BE2C (cell line): ENCODE measurements at regions not wholly inside any gene's neighbourhood (a gene's known extent, or its start where the extent isn't known, plus 50 kb on each side); places are given as distances from the start of the nearest gene placed in this dataset.
"Not testable (repeated sequence)": the region's sequence is repeated elsewhere in the genome, so short reads cannot be mapped to it uniquely, and the experiment has no call there.

ENCODE experiments used
- DNase-seq: peaks from one replicate; pipeline ENCODE4 v3.0.0-alpha.2; 2020
- H3K27me3 ChIP-seq: fragments of 250-450 bp; sonication (Bioruptor Pico); 2 replicates; pipeline ENCODE4 v1.5.1; 2020; ENCODE audit warnings: mild to moderate bottlenecking
- H3K36me3 ChIP-seq: fragments of 250-450 bp; sonication (Bioruptor Pico); 2 replicates; pipeline ENCODE4 v1.5.1; 2020; ENCODE audit warnings: mild to moderate bottlenecking
- H3K4me1 ChIP-seq: fragments of 250-450 bp; sonication (Bioruptor Pico); 2 replicates; pipeline ENCODE4 v1.5.1; 2020
- H3K4me3 ChIP-seq: 2 replicates; pipeline ENCODE4 v1.5.1; 2011; ENCODE audit warnings: low read depth, low read length
- H3K9me3 ChIP-seq: fragments of 250-450 bp; sonication (Bioruptor Pico); 2 replicates; pipeline ENCODE4 v1.5.1; 2020
- CTCF ChIP-seq: IDR thresholded peaks from 2 replicates; pipeline ENCODE4 v1.5.1; 2012; ENCODE audit warnings: mild to moderate bottlenecking, low read depth, low read length

- Histone ChIP-seq H3K27me3 (no peaks in the 10 kb centered on the region), H3K4me3 (no peak overlapping the region), H3K36me3 (no peaks in the 10 kb centered on the region), H3K9me3 (no peaks in the 10 kb centered on the region), H3K4me1 (no peaks in the 10 kb centered on the region)
- no peak for TF ChIP-seq CTCF
- DNase-seq: no peak
Observed at GRCh38 chr6:102154874-102155273, 761.4 kb downstream of the GRIK2 start.

GRCh38 chr6:102169802-102170201 is 776.3 kb downstream of the GRIK2 start:
- not testable (repeated sequence) for DNase-seq, H3K4me3 ChIP-seq

GRCh38 chr6:102187186-102187585 is 793.7 kb downstream of the GRIK2 start:
- H3K36me3 ChIP-seq: no peaks in the 10 kb centered on the region
- H3K27me3 ChIP-seq: no peaks in the 10 kb centered on the region
- peaks cover 3% of the 10 kb centered on the region; the same call in 1 of the 2 replicates for H3K4me1 ChIP-seq
- H3K9me3 ChIP-seq: no peaks in the 10 kb centered on the region
- TF ChIP-seq CTCF: no peak
- H3K4me3 ChIP-seq: no peak overlapping the region
- DNase-seq: no peak

More at GRCh38 chr6:102169802-102170201, 776.3 kb downstream of the GRIK2 start:
- H3K4me1 ChIP-seq, H3K9me3 ChIP-seq, H3K36me3 ChIP-seq, H3K27me3 ChIP-seq: not testable (repeated sequence)

GRCh38 chr6:102195311-102195710 is 801.8 kb downstream of the GRIK2 start:
- TF ChIP-seq CTCF: no peak
- Histone ChIP-seq H3K36me3 (no peaks in the 10 kb centered on the region; the same call in 1 of the 2 replicates), H3K9me3 (peaks cover 3% of the 10 kb centered on the region; the same call in 1 of the 2 replicates), H3K27me3 (no peaks in the 10 kb centered on the region), H3K4me1 (no peaks in the 10 kb centered on the region), H3K4me3 (no peak overlapping the region)
- no peak for DNase-seq

GRCh38 chr6:102197211-102197610 is 803.7 kb downstream of the GRIK2 start:
- Histone ChIP-seq H3K4me3 (no peak overlapping the region), H3K27me3 (no peaks in the 10 kb centered on the region), H3K9me3 (peaks cover 3% of the 10 kb centered on the region; the same call in 1 of the 2 replicates), H3K4me1 (0 out of 2 replicates have a peak, but pooled peaks cover 4% of the 10 kb centered on the region), H3K36me3 (no peaks in the 10 kb centered on the region; the same call in 1 of the 2 replicates)
- TF ChIP-seq CTCF: no peak
- DNase-seq: peak; percentile 14

- TF ChIP-seq CTCF: no peak
- no peak for DNase-seq
- H3K9me3 ChIP-seq: no peaks in the 10 kb centered on the region
- no peak overlapping the region for H3K4me3 ChIP-seq
- 0 out of 2 replicates have a peak, but pooled peaks cover 4% of the 10 kb centered on the region for H3K4me1 ChIP-seq
- H3K36me3 ChIP-seq: no peaks in the 10 kb centered on the region
- H3K27me3 ChIP-seq: no peaks in the 10 kb centered on the region
Observed at GRCh38 chr6:102204351-102204750, 810.8 kb downstream of the GRIK2 start.

GRCh38 chr6:102215425-102215824 is 821.9 kb downstream of the GRIK2 start:
- Histone ChIP-seq H3K4me3 (no peak overlapping the region), H3K4me1 (no peaks in the 10 kb centered on the region), H3K27me3 (no peaks in the 10 kb centered on the region), H3K36me3 (no peaks in the 10 kb centered on the region), H3K9me3 (no peaks in the 10 kb centered on the region)
- TF ChIP-seq CTCF: no peak
- no peak for DNase-seq
